ENCODE measurements at regions not wholly inside any gene's neighbourhood (a gene's known extent, or its start where the extent isn't known, plus 50 kb on each side); places are given as distances from the start of the nearest gene placed in this dataset.

- TF ChIP-seq CTCF (IDR thresholded peaks at IDR 0.05): no peak
- no peak for TF ChIP-seq EP300 (IDR thresholded peaks at IDR 0.05)
- no peak for TF ChIP-seq POLR2A (IDR thresholded peaks at IDR 0.05)
- TF ChIP-seq POLR2AphosphoS5 (IDR thresholded peaks at IDR 0.05): no peak
Observed at GRCh38 chr7:15854841-15855524, 168.5 kb upstream of the MEOX2 start.
